HG02571 (cell line): ENCODE measurements at regions not wholly inside any gene's neighbourhood (a gene's known extent, or its start where the extent isn't known, plus 50 kb on each side); places are given as distances from the start of the nearest gene placed in this dataset.
"Not testable (repeated sequence)": the region's sequence is repeated elsewhere in the genome, so short reads cannot be mapped to it uniquely, and the experiment has no call there.

Experiments used
- ATAC-seq: cut with Tn5 transposase; IDR thresholded peaks from one replicate; pipeline ENCODE4 v1.9.1; 2021; ENCODE audit warnings: mild to moderate bottlenecking, moderate library complexity; ENCODE audit not compliant: unreplicated experiment

DNA sequence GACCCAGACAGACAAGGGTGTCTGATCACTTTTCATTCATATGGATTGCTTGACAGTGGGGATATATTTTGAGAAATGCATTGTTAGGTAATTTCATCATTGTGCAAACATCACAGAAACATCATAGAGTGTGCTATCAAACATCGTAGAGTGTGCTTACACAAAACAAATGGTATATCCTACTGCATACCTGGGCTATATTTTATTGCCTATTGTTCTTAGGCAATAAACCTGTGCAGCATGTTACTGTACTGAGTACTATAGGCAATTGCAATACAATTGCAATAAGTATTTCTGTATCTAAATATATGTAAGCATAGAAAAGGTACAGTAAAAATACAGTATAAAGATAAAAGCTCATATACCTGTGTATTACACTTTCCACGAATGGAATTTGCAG, 319.1 kb downstream of the KIF20B start:
- no peak for ATAC-seq

DNA sequence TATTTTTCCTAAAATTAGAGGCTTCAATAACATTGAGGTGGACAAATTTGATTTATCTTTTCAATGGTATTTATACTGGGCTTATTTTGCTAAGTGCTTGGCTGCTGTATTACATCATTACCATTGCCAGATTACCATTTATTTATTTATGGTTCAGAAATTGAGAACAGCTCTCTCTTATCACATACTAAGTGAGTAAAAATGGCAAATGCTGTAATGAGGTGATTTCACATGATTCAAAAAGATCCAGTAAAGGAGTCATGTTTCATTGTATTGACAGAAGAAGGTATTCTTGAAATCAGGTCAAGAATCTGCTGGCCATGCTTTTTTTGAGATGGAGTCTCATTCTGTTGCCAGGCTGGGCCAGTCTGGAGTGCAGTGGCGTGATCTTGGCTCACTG, 322.6 kb downstream of the KIF20B start:
- ATAC-seq, result no peak

DNA sequence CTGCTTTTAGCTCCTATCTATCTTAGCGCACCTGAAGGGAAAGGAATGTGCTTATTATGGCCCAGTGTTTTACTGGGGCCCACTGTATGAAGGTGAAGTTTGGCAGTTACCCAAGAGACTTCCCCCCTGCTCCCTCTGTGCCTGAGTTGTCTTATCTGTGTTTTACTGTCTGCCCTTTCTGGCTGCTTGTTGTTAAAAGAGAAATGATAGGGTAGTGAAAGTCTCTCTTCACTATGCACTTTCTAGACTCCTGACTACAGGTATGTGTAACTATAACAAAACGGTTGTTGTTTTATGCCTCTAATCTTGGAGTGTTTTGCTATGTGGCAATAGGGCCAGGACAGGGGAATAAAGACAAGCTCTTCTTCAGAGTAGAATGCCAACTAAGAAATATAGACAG, 326.9 kb downstream of the KIF20B start:
- ATAC-seq, result no peak

DNA sequence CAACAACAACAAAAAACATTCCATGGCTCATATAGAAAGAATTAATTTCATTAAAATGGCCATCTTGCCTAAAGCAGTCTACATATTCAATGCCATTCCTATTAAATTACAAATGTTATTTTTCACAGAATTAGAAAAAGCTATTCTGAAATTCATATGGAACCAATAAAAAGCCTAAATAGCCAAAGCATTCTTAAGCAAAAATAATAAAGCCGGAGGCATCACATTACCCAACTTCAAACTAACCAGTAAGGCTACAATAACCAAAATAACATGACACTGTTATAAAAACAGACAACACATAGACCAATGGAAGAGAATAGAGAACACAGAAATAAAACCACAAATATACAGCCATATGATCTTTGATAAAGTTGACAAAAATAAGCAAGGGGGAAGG, 330.4 kb downstream of the KIF20B start:
- ATAC-seq, result no peak

DNA sequence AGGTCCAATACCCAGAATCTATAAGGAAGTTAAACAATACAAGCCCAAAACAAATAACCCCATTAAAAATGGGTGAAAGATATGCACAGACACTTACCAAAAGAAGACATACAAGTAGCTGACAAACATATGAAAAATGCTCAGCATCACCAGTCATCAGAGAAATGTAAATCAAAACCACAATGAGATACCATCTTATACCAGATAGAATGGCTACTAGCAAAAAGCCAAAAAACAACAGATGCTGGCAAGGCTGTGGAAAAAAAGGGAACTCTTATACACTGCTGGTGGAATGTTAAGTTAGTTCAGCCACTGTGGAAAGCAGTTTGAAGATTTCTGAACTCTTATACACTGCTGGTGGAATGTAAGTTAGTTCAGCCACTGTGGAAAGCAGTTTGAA, 331.1 kb downstream of the KIF20B start:
- ATAC-seq, result no peak

DNA sequence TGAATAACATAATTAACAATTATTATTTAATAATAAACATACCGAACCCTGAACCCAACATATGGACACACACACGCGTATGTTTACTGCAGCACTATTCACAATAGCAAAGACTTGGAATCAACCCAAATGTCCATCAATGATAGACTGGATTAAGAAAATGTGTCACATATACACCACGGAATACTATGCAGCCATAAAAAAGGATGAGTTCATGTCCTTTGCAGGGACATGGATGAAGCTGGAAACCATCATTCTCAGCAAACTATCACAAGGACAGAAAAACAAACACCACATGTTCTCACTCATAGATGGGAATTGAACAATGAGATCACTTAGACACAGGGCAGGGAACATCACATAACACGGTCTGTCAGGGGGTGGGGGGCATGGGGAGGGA, 333.5 kb downstream of the KIF20B start:
- ATAC-seq, result not testable (repeated sequence)

DNA sequence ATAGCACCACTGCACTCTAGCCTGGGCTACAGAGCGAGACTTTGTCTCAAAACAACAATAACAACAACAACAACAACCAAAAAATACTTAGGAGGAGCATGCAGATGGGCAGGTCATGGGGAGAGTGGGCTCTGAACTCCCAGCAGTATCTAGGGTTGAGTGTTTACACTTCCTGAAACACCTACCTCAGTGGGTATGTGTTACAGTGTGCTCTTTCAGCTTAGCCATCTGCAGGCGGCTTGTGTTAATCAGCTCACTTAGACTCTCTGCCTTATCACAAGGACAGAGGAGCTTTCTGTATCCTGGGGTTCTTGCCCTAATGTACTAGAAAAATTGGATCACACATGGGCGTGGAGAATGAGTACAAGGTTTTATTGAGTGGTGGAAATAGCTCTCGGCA, 340.2 kb downstream of the KIF20B start:
- ATAC-seq, result no peak

DNA sequence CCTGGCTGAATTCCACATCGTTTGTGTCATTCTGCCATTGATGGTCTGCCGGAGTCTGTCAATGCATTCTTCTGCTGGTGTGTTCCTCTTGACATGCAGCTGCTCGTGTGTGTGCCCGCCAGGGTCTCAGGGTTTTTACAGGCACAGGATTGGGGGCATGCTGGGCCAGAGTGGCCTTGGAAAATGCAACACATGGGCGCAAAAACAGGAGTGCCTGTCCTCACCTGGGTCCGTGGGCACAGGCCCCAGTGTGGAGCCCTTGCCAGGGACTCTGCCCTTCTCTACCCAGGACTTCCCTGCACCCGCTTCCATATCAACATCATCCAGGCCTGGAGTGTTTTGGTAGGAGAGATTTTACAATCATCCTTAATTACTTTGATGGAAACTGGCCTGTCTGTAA, 340.7 kb downstream of the KIF20B start:
- ATAC-seq, result no peak

DNA sequence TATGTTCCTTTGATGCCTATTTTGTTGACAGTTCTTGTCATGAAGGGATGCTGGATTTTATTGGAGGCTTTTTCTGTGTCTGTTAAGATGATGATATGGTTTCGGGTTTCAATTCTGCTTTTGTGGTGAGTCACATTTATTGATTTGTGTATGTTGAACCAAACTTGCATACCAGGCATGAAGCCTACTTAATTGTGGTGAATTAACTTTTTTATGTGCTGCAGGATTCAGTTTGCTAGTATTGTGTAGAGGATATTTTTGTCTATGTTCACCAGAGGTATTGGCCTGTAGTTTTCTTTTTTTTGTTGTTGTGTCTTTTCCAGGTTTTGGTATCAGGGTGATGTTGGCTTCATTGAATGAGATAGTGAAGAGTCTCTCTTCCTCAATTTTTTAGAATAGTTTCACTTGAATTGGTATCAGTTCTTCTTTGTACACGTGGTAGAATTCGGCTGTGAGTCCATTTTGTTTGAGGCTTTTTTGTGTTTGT, 345.9 kb downstream of the KIF20B start:
- ATAC-seq, result peak; percentile 72

DNA sequence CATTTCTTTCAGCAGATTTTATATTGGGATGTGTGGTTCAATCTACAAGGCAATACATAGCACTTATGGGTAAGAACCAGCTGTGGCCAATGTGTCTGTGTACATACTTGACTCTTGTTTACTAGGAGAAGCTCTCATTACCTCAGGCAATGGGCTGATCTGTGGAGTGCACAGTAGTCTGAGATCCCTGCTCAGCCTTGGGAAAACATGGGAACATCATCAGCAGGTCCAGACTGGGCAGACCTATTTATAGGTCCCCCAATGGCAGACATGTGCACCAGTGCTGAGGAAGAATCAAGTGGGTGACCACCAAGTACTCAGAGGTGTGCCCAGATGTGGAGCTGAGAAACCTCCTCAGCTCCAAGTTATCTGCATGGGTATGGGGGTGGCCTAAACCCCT, 349.7 kb downstream of the KIF20B start:
- no peak for ATAC-seq

DNA sequence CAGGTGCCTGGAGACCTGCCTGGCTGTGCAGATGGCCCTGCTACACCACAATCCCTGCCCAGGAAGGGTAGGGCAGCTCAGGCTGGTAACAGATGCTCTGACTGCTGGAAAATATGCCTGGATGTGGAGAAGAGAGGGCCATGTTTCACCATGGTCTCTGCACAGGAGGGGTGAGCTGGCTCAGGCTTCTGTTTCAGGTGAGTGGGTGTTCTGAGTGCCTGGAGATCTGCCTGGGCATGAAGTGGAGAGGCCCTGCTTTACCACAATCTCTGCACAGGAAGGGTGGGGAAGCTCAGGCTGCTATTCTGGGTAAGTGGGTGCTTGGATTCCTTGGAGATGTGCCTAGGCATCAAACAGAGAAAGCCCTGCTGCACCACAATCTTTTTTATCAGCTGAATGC, 350.1 kb downstream of the KIF20B start:
- peak; percentile 60 for ATAC-seq

DNA sequence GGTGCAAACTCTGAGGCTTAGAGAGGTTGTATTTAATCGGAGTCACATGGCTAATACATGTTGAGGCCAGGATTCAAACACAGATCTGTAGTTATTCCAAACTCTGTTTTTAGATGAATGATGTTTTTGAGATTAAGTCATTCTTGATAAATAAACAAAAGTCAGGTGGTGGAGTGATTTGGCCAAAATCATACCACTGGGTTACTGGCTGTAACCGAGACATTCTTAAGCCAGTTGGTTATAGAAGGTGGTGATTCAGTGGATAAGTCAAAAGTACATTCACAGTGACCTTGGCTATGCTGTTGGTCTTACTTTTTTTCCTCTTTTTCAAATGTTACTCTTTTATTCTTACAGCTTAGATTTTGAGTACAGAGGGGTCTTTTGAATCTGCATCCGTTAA, 361.4 kb downstream of the KIF20B start:
- no peak for ATAC-seq

DNA sequence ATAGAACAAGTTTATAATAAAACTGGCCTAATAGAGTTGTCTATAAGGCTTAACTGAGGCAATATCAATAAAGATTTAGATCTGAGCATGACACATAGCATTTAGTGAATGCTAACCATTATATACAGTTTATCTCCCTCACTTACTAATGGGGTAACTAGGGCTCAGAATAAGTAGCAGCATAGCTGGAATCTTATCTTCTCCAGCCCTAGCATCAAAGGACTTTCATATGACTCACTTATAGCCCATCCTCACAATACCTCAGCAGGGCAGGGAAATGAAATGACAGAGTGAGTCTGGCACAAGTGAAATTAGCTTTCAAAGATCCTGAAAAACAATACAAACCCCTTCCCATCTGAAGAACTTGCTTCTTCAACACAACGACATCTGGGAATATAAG, 362.9 kb downstream of the KIF20B start:
- no peak for ATAC-seq

DNA sequence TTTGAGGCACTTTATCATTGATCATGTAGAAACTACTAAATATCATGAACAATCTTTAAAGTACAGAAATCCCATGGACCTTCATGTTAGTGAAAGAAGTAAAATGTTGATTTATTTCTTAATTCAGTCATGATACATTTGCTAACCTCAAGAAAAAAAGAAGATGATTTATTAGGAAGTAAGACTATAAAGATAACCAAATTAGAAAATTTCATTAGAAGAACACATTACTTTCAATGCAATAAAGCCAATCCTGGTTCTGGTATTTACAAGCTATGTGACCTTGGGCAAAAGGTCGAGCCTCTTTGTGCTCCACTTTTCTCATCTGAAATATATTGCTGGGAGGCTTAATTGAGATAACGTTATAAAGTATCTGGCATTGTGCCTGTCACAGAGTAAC, 365.0 kb downstream of the KIF20B start:
- no peak for ATAC-seq

DNA sequence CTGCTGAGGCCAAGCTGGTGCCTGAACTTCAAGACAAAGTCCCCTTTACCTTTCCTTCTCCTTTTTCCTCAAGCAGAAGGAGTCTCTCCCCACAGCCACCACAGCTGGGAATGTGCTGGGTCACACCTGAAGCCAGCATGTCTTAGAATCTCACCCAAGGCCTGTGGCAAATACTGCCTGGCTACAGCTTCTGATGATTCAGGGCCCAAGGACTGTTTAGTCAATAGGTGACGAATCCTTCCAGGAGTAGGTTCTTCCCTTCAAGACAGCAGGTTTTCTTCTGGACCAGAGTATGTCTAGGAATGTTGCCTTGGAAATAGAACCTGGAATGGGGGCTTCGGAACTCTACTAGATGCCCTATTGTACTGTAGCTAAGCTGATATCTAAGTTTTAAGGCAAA, 374.6 kb downstream of the KIF20B start:
- ATAC-seq, result no peak

DNA sequence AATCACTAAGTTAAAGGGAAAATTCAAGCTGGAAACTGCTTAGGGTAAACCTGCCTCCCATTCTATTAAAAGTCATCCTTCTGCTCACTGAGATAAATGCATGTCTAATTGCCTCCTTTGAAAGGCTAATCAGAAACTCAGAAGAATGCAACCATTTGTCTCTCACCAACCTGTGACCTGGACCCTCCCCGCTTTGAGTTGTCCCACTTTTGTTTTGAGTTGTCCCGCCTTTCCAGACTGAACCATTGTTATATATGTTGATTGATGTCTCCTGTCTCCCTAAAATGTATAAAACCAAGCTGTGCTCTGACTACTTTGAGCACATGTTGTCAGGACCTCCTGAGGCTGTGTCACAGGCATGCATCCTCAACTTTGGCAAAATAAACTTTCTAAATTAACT, 378.4 kb downstream of the KIF20B start:
- ATAC-seq, result no peak

DNA sequence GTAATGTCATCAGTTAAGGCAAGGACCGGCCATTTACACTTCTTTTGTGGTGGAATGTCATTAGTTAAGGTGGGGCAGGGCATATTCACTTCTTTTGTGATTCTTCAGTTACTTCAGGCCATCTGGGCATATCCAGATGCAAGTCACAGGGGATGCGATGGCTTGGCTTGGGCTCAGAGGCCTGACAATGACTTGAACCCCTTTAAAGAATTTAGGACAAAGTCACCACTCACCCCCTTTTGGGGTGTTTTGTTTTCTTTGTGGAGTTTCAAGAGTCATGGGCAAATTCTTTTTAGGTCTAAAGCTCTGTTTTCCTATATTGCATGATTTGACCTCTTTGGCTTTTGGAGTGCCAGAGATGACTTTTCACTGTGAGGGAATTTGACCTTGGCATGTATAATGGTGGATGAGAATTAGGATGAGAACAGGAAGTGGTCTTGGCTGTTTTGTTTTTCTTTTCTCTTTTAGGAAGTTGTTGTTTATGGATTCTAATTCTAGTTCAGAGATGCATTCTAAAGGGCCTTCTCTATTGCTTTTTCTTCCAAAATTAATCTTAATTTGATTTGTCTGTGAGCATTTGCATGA, 385.3 kb downstream of the KIF20B start:
- not testable (repeated sequence) for ATAC-seq

DNA sequence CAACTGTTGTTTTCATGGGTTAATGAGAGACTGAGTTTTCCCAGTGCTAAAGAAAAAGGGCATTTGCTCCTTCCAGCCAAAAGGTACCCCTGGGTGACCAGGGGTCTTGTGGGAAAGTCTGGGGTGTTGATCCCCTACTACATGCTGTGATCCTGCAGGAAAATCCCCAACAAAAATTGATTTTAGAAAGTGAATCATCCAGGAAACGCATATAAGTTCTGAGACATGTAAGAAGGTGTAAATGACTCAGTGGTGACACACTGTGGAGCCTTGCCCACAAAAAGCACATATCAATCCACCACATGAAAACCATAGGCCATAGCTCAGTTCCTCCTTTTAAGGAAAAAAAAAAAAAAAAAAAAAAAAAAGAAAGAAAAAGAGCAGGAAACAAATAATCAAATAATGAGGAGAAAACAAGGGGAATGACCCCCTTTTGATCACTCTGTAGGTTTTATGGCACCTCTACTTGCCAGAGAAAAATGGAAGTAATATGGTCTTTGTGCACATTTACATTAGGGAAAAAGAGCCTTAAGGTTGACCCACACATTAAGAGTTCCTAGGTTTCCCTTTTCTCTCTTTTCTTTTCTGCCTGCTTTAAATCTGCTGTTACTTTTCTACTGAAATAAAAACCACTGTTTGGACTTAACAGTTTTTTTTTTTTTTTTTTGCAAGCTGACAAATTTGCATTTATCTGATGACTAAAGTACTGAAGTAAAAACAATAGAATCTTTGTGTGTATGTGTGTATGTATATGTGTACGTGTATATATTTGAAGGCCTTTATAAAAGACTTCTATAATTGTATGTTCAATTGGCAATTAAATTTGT, 386.0 kb downstream of the KIF20B start:
- ATAC-seq, result peak; percentile 100

DNA sequence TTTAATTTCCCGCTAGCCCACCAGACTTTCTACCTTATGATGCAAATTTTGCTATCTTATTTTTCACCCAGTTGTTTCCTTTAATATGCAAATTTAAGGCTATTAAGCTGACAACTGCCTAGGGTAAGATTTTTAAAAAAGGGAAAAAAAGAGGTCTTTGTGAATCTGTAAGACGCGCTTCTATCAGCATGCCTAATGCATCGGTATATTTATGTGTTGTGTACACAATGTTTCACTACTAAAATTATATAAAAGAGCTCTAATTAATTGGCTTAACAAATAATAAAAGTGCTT, 386.6 kb downstream of the KIF20B start:
- ATAC-seq, result no peak

DNA sequence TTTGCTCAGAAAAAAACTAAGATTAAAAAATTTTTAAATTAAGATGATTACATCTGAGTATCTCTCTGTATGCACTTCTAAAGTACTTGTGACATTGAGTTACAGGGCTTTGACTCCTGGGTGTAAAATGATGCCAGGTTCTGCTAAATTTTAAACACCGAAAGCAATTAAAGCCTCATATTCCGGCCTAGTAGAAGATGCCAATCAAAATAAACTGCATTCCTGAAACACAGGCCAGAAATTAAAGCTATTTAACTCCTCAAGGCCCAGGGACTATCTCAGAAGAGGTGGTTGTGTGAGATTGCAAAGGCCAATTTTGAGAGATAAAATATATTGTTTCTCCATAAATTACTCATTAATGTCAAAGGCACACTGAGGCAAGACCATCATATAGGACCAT, 388.3 kb downstream of the KIF20B start:
- ATAC-seq, result no peak

DNA sequence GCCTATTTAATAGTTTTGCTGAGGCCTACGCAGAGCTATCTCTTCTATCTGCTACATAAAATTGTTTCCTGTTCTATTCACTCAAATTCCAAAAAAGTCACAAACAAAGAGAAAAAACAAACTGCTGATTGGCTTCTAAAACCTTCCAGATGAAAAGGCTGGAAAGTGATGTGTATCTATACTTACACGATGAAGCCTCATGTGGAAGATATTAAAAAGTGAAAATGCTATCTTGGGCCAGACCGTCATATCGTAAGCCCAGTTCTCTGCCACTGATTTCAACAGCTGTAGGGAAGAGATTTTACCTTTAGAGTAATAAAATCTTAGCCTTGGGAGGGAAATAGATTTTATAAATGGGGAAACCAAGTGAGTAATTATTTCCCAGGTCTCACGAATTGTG, 394.8 kb downstream of the KIF20B start:
- no peak for ATAC-seq

DNA sequence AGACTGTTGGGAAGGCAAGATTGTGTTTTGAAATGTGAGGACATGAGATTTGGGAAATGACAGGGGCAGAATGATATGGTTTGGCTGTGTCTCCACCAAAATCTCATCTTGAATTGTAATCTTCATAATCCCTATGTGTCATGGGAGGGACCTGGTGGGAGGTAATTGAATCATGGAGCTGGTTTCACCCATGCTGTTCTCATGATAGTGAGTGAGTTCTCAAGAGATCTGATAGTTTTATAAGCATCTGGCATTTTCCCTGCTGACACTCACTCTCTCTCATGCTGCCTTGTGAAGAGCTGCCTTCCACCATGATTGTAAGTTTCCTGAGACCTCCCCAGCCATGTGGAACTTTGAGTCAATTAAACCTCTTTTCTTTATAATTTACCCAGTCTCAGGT, 406.2 kb downstream of the KIF20B start:
- ATAC-seq, result not testable (repeated sequence)

DNA sequence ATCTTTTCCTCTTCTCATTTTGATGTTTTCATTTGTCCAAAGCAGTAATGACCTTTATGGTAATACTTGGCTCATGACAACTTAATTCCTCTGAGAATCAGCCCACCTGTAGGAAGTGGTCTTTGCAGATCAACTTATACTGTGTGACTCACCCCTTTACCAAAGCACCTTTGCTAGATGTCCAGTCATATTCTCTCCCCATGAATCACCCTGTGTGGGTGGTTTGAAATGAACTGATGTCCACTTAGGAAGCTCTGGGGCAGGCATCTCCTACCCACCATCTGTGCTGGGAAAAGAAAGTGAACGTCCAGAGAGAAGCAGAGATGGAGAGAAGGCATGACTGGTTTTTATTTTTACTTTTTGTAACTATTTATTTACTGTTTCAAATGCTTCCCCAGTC, 410.3 kb downstream of the KIF20B start:
- ATAC-seq, result no peak
